B cell (primary cell): ENCODE measurements at regions not wholly inside any gene's neighbourhood (a gene's known extent, or its start where the extent isn't known, plus 50 kb on each side); places are given as distances from the start of the nearest gene placed in this dataset.

Experiments used
- ATAC-seq: fragments of 200-7000 bp; cut with Tn5 transposase; one replicate; pipeline ENCODE4 v1.10.0; 2021; ENCODE audit warnings: low read depth, mild to moderate bottlenecking, moderate number of reproducible peaks, moderate library complexity
- CTCF ChIA-PET: fragments of 350-600 bp; sonication (Branson Sonifier 250); formaldehyde crosslinking; loops from one replicate; lab custom pipeline; 2021; ENCODE audit warnings: antibody characterized with exemption, inconsistent platforms; lab: Charles Lee
- POLR2A ChIA-PET: fragments of 350-600 bp; sonication (Branson Sonifier 250); formaldehyde crosslinking; loops from one replicate; lab custom pipeline; 2021; ENCODE audit warnings: antibody characterized with exemption; lab: Charles Lee
- DNase-seq: peaks from one replicate; pipeline ENCODE4 v3.0.0; 2013
- H2AFZ ChIP-seq: 2 replicates; pipeline ENCODE4 v1.6.1; 2012; ENCODE audit warnings: mild to moderate bottlenecking, low read depth, low read length; ENCODE audit not compliant: insufficient read depth, poor library complexity, severe bottlenecking
- H3K27ac ChIP-seq, 2 donors: 1 replicate in 1 of 2; 2 replicates in 1 of 2; pipeline ENCODE4 v1.5.1; 2012 to 2013; ENCODE audit warnings: low read length in 2 of 2, mild to moderate bottlenecking in 2 of 2, moderate library complexity in 1 of 2
- H3K27me3 ChIP-seq, 4 experiments: fragments of 200-600 bp in 1 of 4; sonication (generic) in 1 of 4; replicated peaks in 1 of 4; 1 replicate in 2 of 4; 2 replicates in 2 of 4; pipeline versions ENCODE4 v1.6.1 to v1.7.0; 2013 to 2016; ENCODE audit warnings: low read length in 3 of 4, mild to moderate bottlenecking in 2 of 4, mixed read lengths in 1 of 4, moderate library complexity in 1 of 4; ENCODE audit not compliant: insufficient read depth in 4 of 4, control insufficient read depth in 3 of 4; ENCODE audit errors: control extremely low read depth in 1 of 4
- H3K36me3 ChIP-seq, 2 experiments: replicated peaks in 1 of 2; 1 replicate in 1 of 2; 2 replicates in 1 of 2; pipeline versions ENCODE4 v1.6.1 to v1.7.1; 2013; ENCODE audit warnings: low read length in 1 of 2; ENCODE audit not compliant: insufficient read depth in 2 of 2, control insufficient read depth in 1 of 2; ENCODE audit errors: control extremely low read depth in 1 of 2, extremely low read depth in 1 of 2
- H3K4me1 ChIP-seq, 2 donors: fragments of 200-600 bp in 1 of 2; sonication (generic) in 1 of 2; 1 replicate in 1 of 2; 2 replicates in 1 of 2; pipeline versions ENCODE4 v1.5.1 to v1.6.1; 2013 to 2017; ENCODE audit warnings: low read length in 2 of 2; ENCODE audit not compliant: control insufficient read depth in 2 of 2, insufficient read depth in 2 of 2
- H3K4me2 ChIP-seq: replicated peaks from 2 replicates; pipeline ENCODE3; 2012; ENCODE audit warnings: mild to moderate bottlenecking, low read depth, low read length; ENCODE audit not compliant: poor library complexity, severe bottlenecking
- H3K4me3 ChIP-seq, 5 experiments: fragments of 200-600 bp in 1 of 5; sonication (generic) in 1 of 5; 1 replicate in 3 of 5; 2 replicates in 2 of 5; pipeline versions ENCODE4 v1.5.1 to v1.7.0; 2011 to 2016; ENCODE audit warnings: low read length in 4 of 5, mild to moderate bottlenecking in 4 of 5, low read depth in 2 of 5, control low read depth in 1 of 5, moderate library complexity in 1 of 5; ENCODE audit not compliant: insufficient read depth in 1 of 5; ENCODE audit errors: control extremely low read depth in 1 of 5, extremely low read depth in 1 of 5
- H3K79me2 ChIP-seq: fragments of 200-600 bp; sonication (generic); one replicate; pipeline ENCODE4 v1.6.0; 2016; ENCODE audit warnings: low read length; ENCODE audit not compliant: control insufficient read depth, insufficient read depth
- H3K9ac ChIP-seq: fragments of 200-600 bp; sonication (generic); 2 replicates; pipeline ENCODE4 v1.6.1; 2017; ENCODE audit warnings: mild to moderate bottlenecking, low read length, moderate library complexity
- H3K9me3 ChIP-seq, 3 donors: one replicate each; pipeline versions ENCODE4 v1.6.1 to v1.7.1; 2013; ENCODE audit warnings: low read length in 2 of 3; ENCODE audit not compliant: control insufficient read depth in 2 of 3, insufficient read depth in 1 of 3; ENCODE audit errors: control extremely low read depth in 1 of 3
- H4K20me1 ChIP-seq: 2 replicates; pipeline ENCODE4 v1.6.0; 2012; ENCODE audit warnings: mild to moderate bottlenecking, low read length; ENCODE audit not compliant: insufficient read depth, control insufficient read depth, poor library complexity, severe bottlenecking
- H3K27ac Mint-ChIP-seq: one replicate; pipeline ENCODE4 v1.8.0; 2021; ENCODE audit warnings: mixed read lengths
- H3K27me3 Mint-ChIP-seq: one replicate; pipeline ENCODE4 v1.8.0; 2021; ENCODE audit warnings: mixed read lengths
- H3K4me1 Mint-ChIP-seq: one replicate; pipeline ENCODE4 v1.8.0; 2021; ENCODE audit warnings: mixed read lengths
- H3K4me3 Mint-ChIP-seq: one replicate; pipeline ENCODE4 v1.8.0; 2021; ENCODE audit warnings: mixed read lengths
- H3K9me3 Mint-ChIP-seq: one replicate; pipeline ENCODE4 v1.8.0; 2022; ENCODE audit warnings: mixed read lengths; ENCODE audit not compliant: insufficient read depth
- CTCF ChIP-seq: fragments of 200-600 bp; IDR thresholded peaks from one replicate; pipeline ENCODE4 v1.8.0; 2022; ENCODE audit warnings: antibody characterized with exemption, mild to moderate bottlenecking
- EZH2 ChIP-seq: IDR thresholded peaks from 2 replicates; pipeline ENCODE4 v1.6.1; 2012; ENCODE audit warnings: borderline replicate concordance, low read depth, mild to moderate bottlenecking, moderate library complexity, low read length; ENCODE audit not compliant: insufficient read depth, poor library complexity, severe bottlenecking
- WGBS: methylation state at CpG from one replicate; pipeline ENCODE4 v1.1.5; 2013; ENCODE audit warnings: missing lambda C conversion rate; ENCODE audit not compliant: insufficient coverage; 5-methylcytosine and 5-hydroxymethylcytosine counted together
- intact Hi-C: fragments of 100-400 bp; cut with micrococcal nuclease; formaldehyde crosslinking; loops from one replicate; pipeline ENCODE4 v1.10.0; 2022

GRCh38 chr6:154648188-154648887 lies 84.9 kb upstream of the SCAF8 start:
- TF ChIP-seq EZH2 (no peak), CTCF (no peak)
- DNase-seq, result no peak
- Histone ChIP-seq H3K27ac (no peak overlapping the region), H3K4me1 (no peaks in the 10 kb centered on the region), H3K4me3 (no peak overlapping the region), H3K9me3 (no peaks in the 10 kb centered on the region), H3K36me3 (no peaks in the 10 kb centered on the region), H4K20me1 (no peaks in the 10 kb centered on the region), H3K27me3 (no peaks in the 10 kb centered on the region), H3K79me2 (no peaks in the 10 kb centered on the region), H3K9ac (no peak overlapping the region), H2AFZ (no peak overlapping the region), H3K4me2 (no peak overlapping the region)
- H3K27me3 Mint-ChIP-seq, result peaks cover 10% of the 10 kb centered on the region
- CTCF ChIA-PET, result no interaction called here
- intact Hi-C loops, result no loop called here
- no peak for ATAC-seq
- no peak overlapping the region for H3K4me3 Mint-ChIP-seq
- POLR2A ChIA-PET, result no interaction called here
- no peaks in the 10 kb centered on the region for H3K9me3 Mint-ChIP-seq
- H3K4me1 Mint-ChIP-seq, result peaks cover 2% of the 10 kb centered on the region
- H3K27ac Mint-ChIP-seq, result no peak overlapping the region
- no CpG with 5 or more reads among the region's 3 CpGs for WGBS

- WGBS, result 50% methylated on average over 3 of the region's 7 CpGs
- ATAC-seq (no peak), DNase-seq (no peak)
- CTCF ChIA-PET, result no interaction called here
- H3K27ac Mint-ChIP-seq, result no peak overlapping the region
- Histone ChIP-seq H3K27ac (no peak overlapping the region), H3K4me2 (no peak overlapping the region), H2AFZ (no peak overlapping the region), H4K20me1 (no peaks in the 10 kb centered on the region), H3K36me3 (no peaks in the 10 kb centered on the region), H3K79me2 (no peaks in the 10 kb centered on the region), H3K4me3 (no peak overlapping the region), H3K9ac (no peak overlapping the region), H3K27me3 (no peaks in the 10 kb centered on the region), H3K4me1 (no peaks in the 10 kb centered on the region), H3K9me3 (no peaks in the 10 kb centered on the region)
- TF ChIP-seq EZH2, result no peak
- no peak for TF ChIP-seq CTCF
- POLR2A ChIA-PET, result no interaction called here
- H3K4me3 Mint-ChIP-seq, result no peak overlapping the region
- H3K27me3 Mint-ChIP-seq, result peaks cover 6% of the 10 kb centered on the region
- peaks cover 2% of the 10 kb centered on the region for H3K4me1 Mint-ChIP-seq
- H3K9me3 Mint-ChIP-seq, result no peaks in the 10 kb centered on the region
- intact Hi-C loops, result no loop called here
Measured at GRCh38 chr6:154648888-154649205, 84.4 kb upstream of the SCAF8 start.
